HepG2 (cell line): ENCODE measurements at regions not wholly inside any gene's neighbourhood (a gene's known extent, or its start where the extent isn't known, plus 50 kb on each side); places are given as distances from the start of the nearest gene placed in this dataset.

Experiments used
- AGO2 ChIP-seq: fragments of 200-400 bp; formaldehyde crosslinking; optimal IDR thresholded peaks from 2 replicates; pipeline ENCODE3; 2017; ENCODE audit warnings: mild to moderate bottlenecking, low read depth, low read length, moderate library complexity
- DRAP1 ChIP-seq: IDR thresholded peaks from 2 replicates; pipeline ENCODE4 v1.6.1; 2016; ENCODE audit warnings: missing genetic modification reagents, missing compliant biosample characterization
- GMEB1 ChIP-seq: sonication (generic); formaldehyde crosslinking; IDR thresholded peaks from 2 replicates; pipeline ENCODE4 v1.5.1; 2020; ENCODE audit warnings: missing genetic modification reagents, mild to moderate bottlenecking, borderline replicate concordance
- IRF2 ChIP-seq: IDR thresholded peaks from 2 replicates; pipeline ENCODE4 v1.6.1; 2018; ENCODE audit warnings: missing genetic modification reagents, missing compliant biosample characterization
- KDM1A ChIP-seq: IDR thresholded peaks from 2 replicates; pipeline ENCODE4 v1.6.1; 2016; ENCODE audit warnings: missing compliant biosample characterization
- MAF1 ChIP-seq: sonication (generic); formaldehyde crosslinking; IDR thresholded peaks from 2 replicates; pipeline ENCODE4 v1.5.0; 2020; ENCODE audit warnings: missing genetic modification reagents, borderline replicate concordance
- ZBTB25 ChIP-seq: IDR thresholded peaks from 2 replicates; pipeline ENCODE4 v1.6.1; 2018; ENCODE audit warnings: missing genetic modification reagents
- ZNF232 ChIP-seq: sonication (generic); formaldehyde crosslinking; IDR thresholded peaks from 2 replicates; pipeline ENCODE4 v1.4.0; 2020; ENCODE audit warnings: missing genetic modification reagents, borderline replicate concordance
- ZNF431 ChIP-seq: sonication (generic); formaldehyde crosslinking; IDR thresholded peaks from 2 replicates; pipeline ENCODE4 v1.9.0; 2022; ENCODE audit warnings: missing genetic modification reagents, low read depth, mild to moderate bottlenecking, borderline replicate concordance
- ZNF766 ChIP-seq: sonication (generic); formaldehyde crosslinking; IDR thresholded peaks from 2 replicates; pipeline ENCODE4 v1.5.0; 2020; ENCODE audit warnings: missing genetic modification reagents, borderline replicate concordance
- TF ChIP-seq, protein P1 (sequence below): sonication (generic); formaldehyde crosslinking; IDR thresholded peaks from 2 replicates; pipeline ENCODE4 v1.4.0; 2020; ENCODE audit warnings: missing genetic modification reagents
- TF ChIP-seq, protein P2 (sequence below): sonication (generic); formaldehyde crosslinking; IDR thresholded peaks from 2 replicates; pipeline ENCODE4 v1.4.0; 2020; ENCODE audit warnings: mild to moderate bottlenecking, missing genetic modification reagents

DNA sequence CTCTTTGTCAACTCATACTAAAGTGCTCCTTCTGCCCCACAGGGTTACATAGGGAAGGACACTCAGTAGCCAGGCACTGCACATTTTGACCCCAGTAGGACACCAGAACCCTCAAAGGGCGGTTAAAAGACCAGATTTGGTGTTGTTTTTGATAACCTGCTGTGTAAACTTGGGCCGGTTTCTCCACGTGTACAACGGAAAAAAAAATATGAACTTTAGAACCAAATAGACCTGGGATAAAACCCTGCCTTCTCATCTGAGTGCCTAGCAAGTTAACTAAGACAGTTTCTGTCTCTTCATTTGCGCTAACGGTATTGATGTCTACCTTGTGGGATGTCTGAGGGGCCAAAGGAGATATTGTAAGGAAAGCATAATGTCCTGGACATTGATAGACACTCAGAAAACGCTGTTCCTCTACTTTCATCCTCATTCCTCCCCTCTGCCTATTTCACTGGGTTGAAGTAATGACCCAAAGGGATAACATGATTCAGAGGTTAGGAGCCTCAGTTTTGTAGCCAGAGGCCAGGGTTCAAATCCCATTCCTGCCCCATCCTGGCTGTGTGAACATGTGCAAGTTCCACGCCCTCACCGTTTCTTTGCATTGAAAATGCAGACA lies 155.9 kb upstream of the LPP start (continued):
- TF ChIP-seq, protein P1, sequence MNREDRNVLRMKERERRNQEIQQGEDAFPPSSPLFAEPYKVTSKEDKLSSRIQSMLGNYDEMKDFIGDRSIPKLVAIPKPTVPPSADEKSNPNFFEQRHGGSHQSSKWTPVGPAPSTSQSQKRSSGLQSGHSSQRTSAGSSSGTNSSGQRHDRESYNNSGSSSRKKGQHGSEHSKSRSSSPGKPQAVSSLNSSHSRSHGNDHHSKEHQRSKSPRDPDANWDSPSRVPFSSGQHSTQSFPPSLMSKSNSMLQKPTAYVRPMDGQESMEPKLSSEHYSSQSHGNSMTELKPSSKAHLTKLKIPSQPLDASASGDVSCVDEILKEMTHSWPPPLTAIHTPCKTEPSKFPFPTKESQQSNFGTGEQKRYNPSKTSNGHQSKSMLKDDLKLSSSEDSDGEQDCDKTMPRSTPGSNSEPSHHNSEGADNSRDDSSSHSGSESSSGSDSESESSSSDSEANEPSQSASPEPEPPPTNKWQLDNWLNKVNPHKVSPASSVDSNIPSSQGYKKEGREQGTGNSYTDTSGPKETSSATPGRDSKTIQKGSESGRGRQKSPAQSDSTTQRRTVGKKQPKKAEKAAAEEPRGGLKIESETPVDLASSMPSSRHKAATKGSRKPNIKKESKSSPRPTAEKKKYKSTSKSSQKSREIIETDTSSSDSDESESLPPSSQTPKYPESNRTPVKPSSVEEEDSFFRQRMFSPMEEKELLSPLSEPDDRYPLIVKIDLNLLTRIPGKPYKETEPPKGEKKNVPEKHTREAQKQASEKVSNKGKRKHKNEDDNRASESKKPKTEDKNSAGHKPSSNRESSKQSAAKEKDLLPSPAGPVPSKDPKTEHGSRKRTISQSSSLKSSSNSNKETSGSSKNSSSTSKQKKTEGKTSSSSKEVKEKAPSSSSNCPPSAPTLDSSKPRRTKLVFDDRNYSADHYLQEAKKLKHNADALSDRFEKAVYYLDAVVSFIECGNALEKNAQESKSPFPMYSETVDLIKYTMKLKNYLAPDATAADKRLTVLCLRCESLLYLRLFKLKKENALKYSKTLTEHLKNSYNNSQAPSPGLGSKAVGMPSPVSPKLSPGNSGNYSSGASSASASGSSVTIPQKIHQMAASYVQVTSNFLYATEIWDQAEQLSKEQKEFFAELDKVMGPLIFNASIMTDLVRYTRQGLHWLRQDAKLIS (CRISPR knock-in tag): no peak
- TF ChIP-seq, protein P2, sequence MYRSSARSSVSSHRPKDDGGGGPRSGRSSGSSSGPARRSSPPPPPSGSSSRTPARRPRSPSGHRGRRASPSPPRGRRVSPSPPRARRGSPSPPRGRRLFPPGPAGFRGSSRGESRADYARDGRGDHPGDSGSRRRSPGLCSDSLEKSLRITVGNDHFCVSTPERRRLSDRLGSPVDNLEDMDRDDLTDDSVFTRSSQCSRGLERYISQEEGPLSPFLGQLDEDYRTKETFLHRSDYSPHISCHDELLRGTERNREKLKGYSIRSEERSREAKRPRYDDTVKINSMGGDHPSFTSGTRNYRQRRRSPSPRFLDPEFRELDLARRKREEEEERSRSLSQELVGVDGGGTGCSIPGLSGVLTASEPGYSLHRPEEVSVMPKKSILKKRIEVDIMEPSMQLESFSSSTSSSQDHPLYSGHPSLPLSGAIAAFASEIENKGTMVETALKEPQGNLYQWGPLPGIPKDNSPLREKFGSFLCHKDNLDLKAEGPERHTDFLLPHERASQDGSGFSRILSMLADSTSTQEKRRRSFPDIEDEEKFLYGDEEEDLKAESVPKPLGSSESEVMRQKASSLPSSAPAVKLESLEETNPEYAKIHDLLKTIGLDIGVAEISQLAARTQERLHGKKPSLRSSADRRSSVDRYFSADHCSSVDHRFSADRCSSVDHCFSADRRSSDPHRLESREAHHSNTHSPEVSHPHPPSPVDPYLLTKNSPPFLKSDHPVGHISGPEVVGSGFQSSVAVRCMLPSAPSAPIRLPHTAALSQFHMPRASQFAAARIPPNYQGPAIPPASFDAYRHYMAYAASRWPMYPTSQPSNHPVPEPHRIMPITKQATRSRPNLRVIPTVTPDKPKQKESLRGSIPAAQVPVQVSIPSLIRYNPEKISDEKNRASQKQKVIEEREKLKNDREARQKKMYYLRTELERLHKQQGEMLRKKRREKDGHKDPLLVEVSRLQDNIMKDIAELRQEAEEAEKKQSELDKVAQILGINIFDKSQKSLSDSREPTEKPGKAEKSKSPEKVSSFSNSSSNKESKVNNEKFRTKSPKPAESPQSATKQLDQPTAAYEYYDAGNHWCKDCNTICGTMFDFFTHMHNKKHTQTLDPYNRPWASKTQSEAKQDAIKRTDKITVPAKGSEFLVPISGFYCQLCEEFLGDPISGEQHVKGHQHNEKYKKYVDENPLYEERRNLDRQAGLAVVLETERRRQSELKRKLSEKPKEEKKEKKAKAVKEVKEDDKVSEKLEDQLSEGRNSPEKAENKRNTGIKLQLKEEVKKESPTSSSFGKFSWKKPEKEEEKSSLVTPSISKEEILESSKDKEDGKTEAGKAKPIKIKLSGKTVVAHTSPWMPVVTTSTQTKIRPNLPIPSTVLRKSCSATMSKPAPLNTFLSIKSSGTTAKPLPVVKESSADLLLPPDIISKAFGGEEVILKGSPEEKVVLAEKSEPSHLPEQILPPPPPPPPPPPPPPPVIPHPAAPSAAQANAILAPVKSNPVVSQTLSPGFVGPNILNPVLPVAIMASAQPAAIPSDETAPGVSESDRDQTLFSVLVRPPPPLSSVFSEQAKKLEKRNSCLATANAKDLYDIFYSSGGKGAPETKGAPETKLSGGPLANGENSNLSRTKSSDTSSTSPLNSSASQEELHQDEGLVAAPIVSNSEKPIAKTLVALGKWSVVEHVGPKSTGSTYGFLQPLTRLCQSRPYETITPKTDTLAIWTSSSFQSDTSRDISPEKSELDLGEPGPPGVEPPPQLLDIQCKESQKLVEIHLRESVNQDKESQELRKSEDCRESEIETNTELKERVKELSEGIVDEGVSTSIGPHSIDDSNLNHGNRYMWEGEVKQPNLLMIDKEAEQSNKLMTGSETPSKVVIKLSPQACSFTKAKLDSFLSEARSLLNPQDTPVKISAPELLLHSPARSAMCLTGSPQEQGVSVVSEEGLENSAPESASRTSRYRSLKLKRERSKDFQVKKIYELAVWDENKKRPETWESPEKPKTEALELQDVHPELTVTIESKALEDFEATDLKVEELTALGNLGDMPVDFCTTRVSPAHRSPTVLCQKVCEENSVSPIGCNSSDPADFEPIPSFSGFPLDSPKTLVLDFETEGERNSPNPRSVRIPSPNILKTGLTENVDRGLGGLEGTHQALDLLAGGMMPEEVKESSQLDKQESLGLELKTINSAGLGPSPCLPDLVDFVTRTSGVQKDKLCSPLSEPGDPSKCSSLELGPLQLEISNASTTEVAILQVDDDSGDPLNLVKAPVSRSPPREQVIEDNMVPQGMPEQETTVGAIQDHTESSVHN: no peak
- TF ChIP-seq ZNF431 (peak; percentile 33; the same call in 1 of the 2 replicates), DRAP1 (CRISPR knock-in tag) (no peak), ZNF232 (CRISPR knock-in tag) (peak; percentile 23; the same call in 1 of the 2 replicates), KDM1A (0 out of 2 replicates have a peak, but pooled peaks have one; percentile 42), AGO2 (no peak), GMEB1 (CRISPR knock-in tag) (no peak), MAF1 (CRISPR knock-in tag) (no peak), ZNF766 (CRISPR knock-in tag) (no peak; the same call in 1 of the 2 replicates), ZBTB25 (CRISPR knock-in tag) (peak; percentile 73; the same call in 1 of the 2 replicates), IRF2 (CRISPR knock-in tag) (peak; percentile 84)
